Left ventricle myocardium superior (tissue), 1 donor: ENCODE measurements at regions not wholly inside any gene's neighbourhood (a gene's known extent, or its start where the extent isn't known, plus 50 kb on each side); places are given as distances from the start of the nearest gene placed in this dataset.

Source experiments
- ATAC-seq: fragments of 200-7000 bp; cut with Tn5 transposase; one replicate; pipeline ENCODE4 v1.9.1; 2020; ENCODE audit warnings: mild to moderate bottlenecking, moderate library complexity
- DNase-seq: peaks from one replicate; pipeline ENCODE4 v3.0.0-alpha.2; 2020
- intact Hi-C: fragments of 100-400 bp; cut with micrococcal nuclease; formaldehyde crosslinking; loops from one replicate; pipeline ENCODE4 v1.11.0; 2022
- donor health status: DM: no; HTN: yes; CAD: no; lungs with severe emphysema.

- intact Hi-C loops: loop anchor here (1.0 to 2.0 kb wide), 2 partner anchors 127 to 152 kb away; no protein-coding TSS in a partner anchor
- ATAC-seq (peak; percentile 99), DNase-seq (peak; percentile 66)
Observed at GRCh38 chr11:86193297-86194095, 51.1 kb upstream of the EED start.

GRCh38 chr11:86192519-86193257 is 51.9 kb upstream of the EED start:
- peak; percentile 23 for ATAC-seq
- intact Hi-C loops: loop anchor here (1.0 kb wide), 1 partner anchor 151 kb away; no protein-coding TSS in a partner anchor

DNA sequence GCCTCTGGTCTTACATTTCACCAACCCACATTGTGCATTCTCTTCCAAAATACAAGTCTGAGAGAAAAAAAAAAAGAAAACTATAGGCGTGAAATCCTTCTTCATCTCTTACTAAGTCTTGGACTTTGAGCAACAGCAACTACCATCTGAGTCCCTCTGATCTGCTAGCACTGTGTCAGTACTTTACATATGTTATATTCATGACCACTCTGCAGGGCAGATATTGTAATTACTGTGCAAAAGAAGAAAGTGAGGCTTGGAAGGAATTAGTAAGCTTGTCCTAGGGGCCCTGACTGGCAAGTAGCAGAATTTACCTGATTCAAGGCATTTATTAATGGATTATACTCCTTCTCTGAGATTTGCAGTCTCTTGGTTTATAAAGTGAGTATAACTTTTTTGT is 52.7 kb upstream of the EED start:
- intact Hi-C loops: no loop called here
- DNase-seq (no peak), ATAC-seq (no peak)

More at GRCh38 chr11:86192519-86193257, 51.9 kb upstream of the EED start:
- no peak for DNase-seq

DNA sequence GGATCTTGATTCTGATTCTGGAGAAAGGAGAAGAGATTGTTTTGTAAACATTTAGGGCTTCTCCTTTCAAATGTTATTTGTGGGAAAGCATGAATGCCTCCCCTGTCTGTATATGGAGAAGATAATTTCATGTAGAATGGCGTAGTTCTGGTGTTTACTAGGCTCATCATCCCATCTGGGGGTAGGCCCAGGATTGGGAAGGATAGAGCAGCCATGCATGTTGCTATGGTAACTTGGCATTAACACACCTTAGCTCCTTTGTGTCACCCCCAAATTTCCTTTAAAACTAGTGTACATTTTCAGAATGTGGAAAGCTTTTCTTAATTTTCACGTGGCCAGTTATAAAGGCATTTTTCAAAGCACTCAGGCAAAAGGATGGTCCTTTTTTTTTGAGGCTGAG is 57.5 kb upstream of the EED start:
- DNase-seq: no peak
- intact Hi-C loops: no loop called here

GRCh38 chr11:86186386-86186785 is 58.2 kb upstream of the EED start:
- ATAC-seq (no peak), DNase-seq (no peak)
- intact Hi-C loops: no loop called here

More for the DNA sequence above, 57.5 kb upstream of the EED start:
- no peak for ATAC-seq

GRCh38 chr11:86185381-86185750 is 59.2 kb upstream of the EED start:
- ATAC-seq (peak; percentile 55), DNase-seq (no peak)
- intact Hi-C loops: no loop called here

- DNase-seq (peak; percentile 40), ATAC-seq (peak; percentile 54)
- intact Hi-C loops: no loop called here
Observed at GRCh38 chr11:86184728-86185380, 59.7 kb upstream of the EED start.

GRCh38 chr11:86183694-86184093 is 60.9 kb upstream of the EED start:
- intact Hi-C loops: no loop called here
- ATAC-seq: no peak
- no peak for DNase-seq

DNA sequence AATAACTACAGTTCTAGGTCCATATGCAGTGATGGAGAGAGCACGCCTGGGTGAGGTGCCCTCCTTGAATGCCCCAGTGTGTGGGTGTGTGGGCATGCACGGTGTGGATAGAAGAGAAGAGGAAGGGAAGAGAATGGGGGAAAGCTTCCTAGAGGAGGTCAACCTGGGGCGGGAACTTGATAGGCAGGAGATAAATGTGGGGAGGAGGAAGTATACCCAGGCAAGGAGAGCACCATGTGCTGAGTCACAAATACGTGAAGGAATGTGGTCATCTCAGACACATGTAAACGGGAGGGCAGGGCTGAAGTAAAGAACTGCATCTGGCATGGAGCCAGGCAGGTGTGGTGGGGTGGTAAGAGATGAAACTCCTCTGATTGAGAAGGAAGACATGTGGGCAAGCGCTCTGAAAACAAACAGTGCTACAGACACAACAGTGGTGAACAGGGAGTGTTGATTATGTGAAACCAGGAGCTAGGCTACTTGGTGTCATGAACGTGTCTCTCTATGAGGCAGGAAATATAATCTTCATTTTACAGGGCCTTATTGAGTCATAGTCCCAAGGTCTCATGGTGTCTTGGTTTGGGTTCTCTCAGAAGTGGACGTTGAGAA is 61.5 kb upstream of the EED start:
- ATAC-seq (no peak), DNase-seq (no peak)
- intact Hi-C loops: no loop called here

- no peak for DNase-seq
- intact Hi-C loops: no loop called here
- no peak for ATAC-seq
Observed at GRCh38 chr11:86181379-86181778, 63.2 kb upstream of the EED start.

GRCh38 chr11:86180851-86181250 is 63.7 kb upstream of the EED start:
- no peak for DNase-seq
- ATAC-seq: no peak
- intact Hi-C loops: no loop called here

GRCh38 chr11:86180423-86180822 is 64.1 kb upstream of the EED start:
- no peak for ATAC-seq
- intact Hi-C loops: no loop called here
- DNase-seq: no peak

- ATAC-seq (no peak), DNase-seq (no peak)
- intact Hi-C loops: no loop called here
Observed at GRCh38 chr11:86179646-86180064, 64.9 kb upstream of the EED start.

- DNase-seq: no peak
- no peak for ATAC-seq
- intact Hi-C loops: no loop called here
Observed at GRCh38 chr11:86177302-86177701, 67.3 kb upstream of the EED start.

- DNase-seq (no peak), ATAC-seq (no peak)
- intact Hi-C loops: no loop called here
Observed at GRCh38 chr11:86176165-86176884, 68.2 kb upstream of the EED start.

DNA sequence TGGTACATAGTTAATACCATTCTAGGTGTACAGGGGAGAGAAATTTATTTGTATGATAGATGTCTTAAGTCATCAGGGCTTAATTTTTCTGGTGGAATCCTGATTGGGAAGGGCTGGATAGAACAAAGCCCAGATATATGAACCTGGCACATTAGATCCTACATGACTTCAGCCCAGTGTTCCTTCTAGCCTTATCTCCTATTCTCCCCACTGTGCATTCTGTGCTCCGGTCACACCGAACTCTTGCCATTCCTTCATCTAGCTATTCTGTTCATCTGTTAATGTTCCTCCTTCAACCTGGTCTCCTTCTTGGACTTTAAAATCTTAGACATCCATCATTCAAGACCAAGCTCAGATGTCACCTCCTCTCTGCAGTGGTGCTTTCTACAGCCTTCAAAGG is 68.9 kb upstream of the EED start:
- ATAC-seq: no peak
- DNase-seq: no peak
- intact Hi-C loops: no loop called here

GRCh38 chr11:86175191-86175590 is 69.4 kb upstream of the EED start:
- no peak for ATAC-seq
- no peak for DNase-seq
- intact Hi-C loops: no loop called here

DNA sequence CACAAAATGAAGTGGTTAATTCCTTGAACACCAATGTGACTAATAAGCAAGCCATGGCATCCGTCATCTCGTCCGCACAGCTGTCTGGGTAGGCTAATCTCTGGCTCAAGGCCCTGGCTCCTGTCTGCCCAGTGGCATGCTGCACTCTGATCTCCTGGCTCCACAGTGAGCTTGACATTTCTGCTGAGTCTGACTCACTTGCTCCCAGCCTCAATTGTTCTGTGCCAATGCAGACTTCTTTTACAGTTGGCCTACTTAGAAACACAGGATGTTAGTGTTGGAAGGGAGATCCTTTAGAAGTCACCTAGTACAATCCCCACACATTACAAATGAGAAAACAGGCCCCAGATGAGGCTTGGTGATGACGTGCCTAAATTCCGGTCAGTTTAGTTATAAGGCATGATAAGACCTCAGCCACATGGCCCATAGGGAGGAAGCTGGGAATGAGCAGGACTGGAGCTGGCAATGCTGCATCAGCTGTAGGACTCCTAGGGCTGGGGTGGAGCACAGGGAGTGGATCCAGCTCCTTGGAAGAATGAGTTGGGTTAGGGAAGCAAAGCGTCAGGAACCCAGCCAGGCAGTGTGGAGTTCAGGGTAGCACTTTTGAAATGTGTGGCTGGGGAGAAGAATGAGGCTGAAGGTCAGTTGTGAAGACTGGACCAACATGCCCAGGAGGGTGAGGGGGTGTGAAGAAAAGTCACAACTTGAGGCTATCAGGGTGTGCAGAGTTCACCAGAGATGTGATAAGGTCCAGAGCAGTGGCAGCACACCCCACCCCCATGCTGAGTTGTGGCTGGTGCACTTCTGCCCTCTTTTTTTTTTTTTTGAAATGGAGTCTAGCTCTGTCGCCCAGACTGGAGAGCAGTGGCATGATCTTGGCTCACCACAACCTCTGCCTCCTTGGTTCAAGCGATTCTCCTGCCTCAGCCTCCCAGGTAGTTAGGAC is 70.2 kb upstream of the EED start:
- ATAC-seq: peak; percentile 92
- DNase-seq: peak; percentile 79
- intact Hi-C loops: no loop called here
